ENCODE measurements at regions not wholly inside any gene's neighbourhood (a gene's known extent, or its start where the extent isn't known, plus 50 kb on each side); places are given as distances from the start of the nearest gene placed in this dataset.

DNA sequence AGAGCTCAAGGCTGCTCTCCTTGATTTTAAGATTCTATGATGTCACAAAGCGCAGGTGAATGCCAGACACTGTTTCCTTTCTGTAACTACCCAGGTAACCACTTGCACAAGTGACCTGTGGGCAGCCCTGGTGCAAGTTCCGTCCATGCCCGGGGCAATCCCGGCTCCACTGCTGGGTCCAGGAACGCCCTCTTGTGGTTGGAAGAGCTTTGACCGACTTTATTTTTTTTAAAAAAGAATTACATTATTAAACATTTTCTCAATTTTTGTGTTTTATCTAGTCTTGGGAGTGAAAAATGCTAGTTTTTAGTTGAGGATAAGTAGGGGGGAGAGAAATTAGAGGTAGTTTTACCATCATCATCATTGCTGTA, 695.2 kb downstream of the QKI start:
- no peak for TF ChIP-seq TEAD4 (IDR thresholded peaks at IDR 0.05)
- TF ChIP-seq, protein P1, sequence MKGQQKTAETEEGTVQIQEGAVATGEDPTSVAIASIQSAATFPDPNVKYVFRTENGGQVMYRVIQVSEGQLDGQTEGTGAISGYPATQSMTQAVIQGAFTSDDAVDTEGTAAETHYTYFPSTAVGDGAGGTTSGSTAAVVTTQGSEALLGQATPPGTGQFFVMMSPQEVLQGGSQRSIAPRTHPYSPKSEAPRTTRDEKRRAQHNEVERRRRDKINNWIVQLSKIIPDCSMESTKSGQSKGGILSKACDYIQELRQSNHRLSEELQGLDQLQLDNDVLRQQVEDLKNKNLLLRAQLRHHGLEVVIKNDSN (IDR thresholded peaks at IDR 0.05): no peak
- no peak for TF ChIP-seq ZBTB7A (IDR thresholded peaks at IDR 0.05; ENCODE audit: low read depth)
- TF ChIP-seq EP300 (IDR thresholded peaks at IDR 0.05; ENCODE audit: borderline replicate concordance): no peak
- no peak for TF ChIP-seq YY1 (IDR thresholded peaks at IDR 0.05; ENCODE audit: low read depth)
- no peak for TF ChIP-seq FOXM1 (IDR thresholded peaks at IDR 0.05; ENCODE audit: borderline replicate concordance, low read depth)
- TF ChIP-seq RAD21 (IDR thresholded peaks at IDR 0.05; ENCODE audit: low read depth): peak; percentile 23; the same call in 1 of the 2 replicates

DNA sequence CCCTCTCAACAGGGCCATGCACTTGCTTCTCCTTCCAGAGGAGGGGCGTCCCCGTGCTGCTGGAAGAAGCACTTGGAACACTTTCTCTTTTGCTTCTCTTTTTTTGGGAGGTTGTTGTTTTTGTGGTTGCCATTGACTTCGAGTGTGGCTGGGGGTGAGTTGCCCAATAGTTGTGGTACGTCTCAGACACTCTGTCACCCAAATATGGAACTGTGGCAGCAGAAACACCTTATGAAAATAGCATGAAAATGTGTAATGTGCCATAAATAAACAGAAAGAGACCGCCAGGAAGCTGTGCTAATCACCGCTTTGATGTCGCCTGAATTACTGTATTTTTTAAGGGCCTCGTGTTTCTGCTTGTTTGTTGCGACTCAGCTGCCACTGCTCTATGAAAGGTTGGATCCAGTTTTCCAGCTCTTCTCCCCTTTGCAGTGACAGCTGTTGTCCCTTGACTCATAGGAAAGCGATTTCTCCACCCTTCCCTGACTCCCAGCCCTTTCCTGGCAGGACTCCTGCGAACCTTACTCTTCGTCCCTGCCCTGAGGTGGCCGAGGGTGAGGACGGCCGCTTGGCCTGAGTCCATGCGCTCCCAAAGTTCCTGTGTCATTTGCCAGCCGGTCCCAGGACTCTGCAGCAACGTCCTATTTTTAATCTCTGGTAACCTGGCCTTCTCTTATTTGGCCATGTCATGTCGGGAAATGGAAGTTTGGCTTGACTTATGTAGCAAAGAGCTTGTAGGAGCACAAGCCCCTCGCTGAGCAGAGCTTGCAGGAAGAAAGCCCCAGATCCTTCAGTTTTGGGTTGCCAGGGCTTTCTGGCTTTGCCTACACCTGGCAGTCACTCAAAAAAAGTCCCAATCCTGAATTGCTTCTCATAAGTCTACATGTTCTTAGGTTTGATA, 694.6 kb downstream of the QKI start:
- TF ChIP-seq TCF12 (IDR thresholded peaks at IDR 0.05; ENCODE audit: low read depth): no peak
- TF ChIP-seq, protein P1 (IDR thresholded peaks at IDR 0.05): no peak
- TF ChIP-seq YY1 (IDR thresholded peaks at IDR 0.05; ENCODE audit: low read depth): no peak
- no peak for TF ChIP-seq TAF1 (IDR thresholded peaks at IDR 0.05; ENCODE audit: low read depth)
- no peak for TF ChIP-seq CREB1 (IDR thresholded peaks at IDR 0.05; ENCODE audit: low read depth)

DNA sequence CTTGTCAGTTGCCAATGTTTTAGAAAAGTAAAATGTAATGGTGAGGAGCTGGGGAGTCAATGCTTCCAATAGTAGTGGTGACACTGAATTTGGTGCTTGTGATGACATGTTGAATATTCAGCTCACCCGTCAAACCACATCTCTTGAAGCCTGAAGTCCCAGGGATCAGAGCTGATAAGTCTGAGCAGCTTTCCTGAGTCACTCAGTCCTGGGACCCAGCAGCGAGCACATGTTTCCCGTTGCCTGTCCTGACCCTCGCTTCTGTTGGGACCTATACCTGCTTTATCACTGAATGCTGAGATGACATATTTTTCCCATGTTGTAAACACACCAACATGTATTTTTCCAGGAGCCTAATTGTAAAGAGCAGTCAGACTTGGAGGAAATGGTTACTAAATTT, 693.6 kb downstream of the QKI start:
- no peak for TF ChIP-seq NFIC (IDR thresholded peaks at IDR 0.05)

GRCh38 chr6:164107297-164107995, 692.9 kb downstream of the QKI start:
- TF ChIP-seq, protein P2, sequence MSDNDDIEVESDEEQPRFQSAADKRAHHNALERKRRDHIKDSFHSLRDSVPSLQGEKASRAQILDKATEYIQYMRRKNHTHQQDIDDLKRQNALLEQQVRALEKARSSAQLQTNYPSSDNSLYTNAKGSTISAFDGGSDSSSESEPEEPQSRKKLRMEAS (IDR thresholded peaks at IDR 0.05): no peak
- no peak for TF ChIP-seq TAF1 (IDR thresholded peaks at IDR 0.05; ENCODE audit: low read depth)
- no peak for TF ChIP-seq YY1 (IDR thresholded peaks at IDR 0.05; ENCODE audit: low read depth)
- TF ChIP-seq TCF12 (IDR thresholded peaks at IDR 0.05; ENCODE audit: low read depth): no peak

DNA sequence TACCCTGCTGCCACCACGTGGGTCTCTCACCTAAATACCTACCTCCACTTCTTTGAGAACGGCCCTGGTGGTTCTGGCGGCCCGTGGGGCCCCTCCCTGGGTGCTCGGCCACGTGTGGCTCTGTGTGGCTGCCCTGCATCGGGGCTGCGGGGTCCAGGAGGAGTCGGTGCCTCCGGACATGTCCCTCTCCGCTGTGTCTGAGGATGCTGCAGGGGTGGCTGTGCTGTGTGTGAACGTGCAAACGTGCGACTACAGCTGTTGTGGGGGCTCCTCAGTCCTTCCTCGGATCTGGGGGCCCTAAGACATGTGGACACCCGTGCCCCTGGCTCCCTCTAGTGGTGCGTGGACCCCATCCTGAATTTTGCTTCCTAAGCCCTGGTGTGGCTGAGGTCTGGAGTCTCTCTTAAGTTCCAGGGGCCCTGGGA, 691.8 kb downstream of the QKI start:
- no peak for TF ChIP-seq TEAD4 (IDR thresholded peaks at IDR 0.05)
- no peak for TF ChIP-seq REST (IDR thresholded peaks at IDR 0.05; ENCODE audit: low read depth)
- no peak for TF ChIP-seq TAF1 (IDR thresholded peaks at IDR 0.05; ENCODE audit: low read depth)

DNA sequence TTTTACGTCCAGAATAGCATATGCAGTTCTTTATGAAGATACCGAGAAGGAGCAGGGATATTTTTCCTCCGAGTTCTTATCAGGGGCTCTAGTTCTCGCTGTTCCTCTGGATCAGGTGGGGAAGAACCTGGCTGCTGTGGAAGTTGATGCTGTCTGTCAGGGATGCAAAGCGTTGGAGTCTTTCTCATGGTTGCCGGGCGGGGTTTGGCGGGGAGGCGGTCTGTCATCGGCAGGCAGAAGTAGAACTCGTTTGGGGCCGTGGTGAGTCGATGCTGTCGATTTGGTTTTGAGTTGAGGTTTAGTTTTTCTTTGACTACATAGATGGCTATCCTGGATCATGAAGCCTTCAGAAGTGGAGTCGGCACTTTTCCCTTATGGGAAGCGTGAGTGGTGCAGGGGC, 691.2 kb downstream of the QKI start:
- TF ChIP-seq CEBPB (IDR thresholded peaks at IDR 0.05) (no peak), ZBTB7A (IDR thresholded peaks at IDR 0.05; ENCODE audit: low read depth) (no peak), NFIC (IDR thresholded peaks at IDR 0.05) (no peak), FOXM1 (IDR thresholded peaks at IDR 0.05; ENCODE audit: borderline replicate concordance, low read depth) (no peak), EGR1 (IDR thresholded peaks at IDR 0.05) (no peak), REST (IDR thresholded peaks at IDR 0.05; ENCODE audit: low read depth) (no peak), EP300 (IDR thresholded peaks at IDR 0.05; ENCODE audit: borderline replicate concordance) (no peak), TEAD4 (IDR thresholded peaks at IDR 0.05) (no peak), TCF12 (IDR thresholded peaks at IDR 0.05; ENCODE audit: low read depth) (no peak), CREB1 (IDR thresholded peaks at IDR 0.05; ENCODE audit: low read depth) (no peak), YY1 (IDR thresholded peaks at IDR 0.05; ENCODE audit: low read depth) (no peak), RAD21 (IDR thresholded peaks at IDR 0.05; ENCODE audit: low read depth) (no peak)
- TF ChIP-seq, protein P2 (IDR thresholded peaks at IDR 0.05): no peak
- TF ChIP-seq, protein P1 (IDR thresholded peaks at IDR 0.05): no peak
